RKO (cell line): ENCODE measurements at regions not wholly inside any gene's neighbourhood (a gene's known extent, or its start where the extent isn't known, plus 50 kb on each side); places are given as distances from the start of the nearest gene placed in this dataset.
A peak's percentile ranks its signal among the peaks of the same experiment; 100 is the strongest.
"Not testable (repeated sequence)": the region's sequence is repeated elsewhere in the genome, so short reads cannot be mapped to it uniquely, and the experiment has no call there.

ENCODE experiments used
- DNase-seq: peaks from one replicate; pipeline ENCODE4 v3.0.0-alpha.2; 2016; ENCODE audit warnings: low spot score

GRCh38 chr4:91838181-91838861 lies 465.4 kb upstream of the GRID2 start:
- DNase-seq: no peak

GRCh38 chr4:91840359-91840758 lies 463.4 kb upstream of the GRID2 start:
- DNase-seq: no peak

- DNase-seq: no peak
Measured at GRCh38 chr4:91846233-91846632, 457.5 kb upstream of the GRID2 start.

- no peak for DNase-seq
Measured at GRCh38 chr4:91851456-91851855, 452.3 kb upstream of the GRID2 start.

- DNase-seq: no peak
Measured at GRCh38 chr4:91887926-91888325, 415.8 kb upstream of the GRID2 start.

- not testable (repeated sequence) for DNase-seq
Measured at GRCh38 chr4:91891217-91891616, 412.5 kb upstream of the GRID2 start.

GRCh38 chr4:91894006-91894405 lies 409.8 kb upstream of the GRID2 start:
- no peak for DNase-seq

GRCh38 chr4:91904556-91904955 lies 399.2 kb upstream of the GRID2 start:
- no peak for DNase-seq

- DNase-seq: no peak
Measured at GRCh38 chr4:91909963-91910362, 393.8 kb upstream of the GRID2 start.

GRCh38 chr4:91914176-91914804 lies 389.5 kb upstream of the GRID2 start:
- DNase-seq: no peak

GRCh38 chr4:91916219-91916618 lies 387.5 kb upstream of the GRID2 start:
- DNase-seq: no peak

- no peak for DNase-seq
Measured at GRCh38 chr4:91924625-91925024, 379.1 kb upstream of the GRID2 start.

GRCh38 chr4:91935217-91935616 lies 368.5 kb upstream of the GRID2 start:
- no peak for DNase-seq

GRCh38 chr4:91936311-91936710 lies 367.5 kb upstream of the GRID2 start:
- DNase-seq: no peak

GRCh38 chr4:91957963-91958362 lies 345.8 kb upstream of the GRID2 start:
- no peak for DNase-seq

GRCh38 chr4:91958596-91958995 lies 345.2 kb upstream of the GRID2 start:
- DNase-seq: no peak

- no peak for DNase-seq
Measured at GRCh38 chr4:91961504-91961903, 342.3 kb upstream of the GRID2 start.

GRCh38 chr4:91963486-91963885 lies 340.3 kb upstream of the GRID2 start:
- DNase-seq: peak; percentile 78

GRCh38 chr4:91965166-91965565 lies 338.6 kb upstream of the GRID2 start:
- DNase-seq: no peak

GRCh38 chr4:91973479-91974153 lies 330.1 kb upstream of the GRID2 start:
- no peak for DNase-seq

GRCh38 chr4:91984466-91984865 lies 319.3 kb upstream of the GRID2 start:
- no peak for DNase-seq

- no peak for DNase-seq
Measured at GRCh38 chr4:91989914-91990313, 313.9 kb upstream of the GRID2 start.

- no peak for DNase-seq
Measured at GRCh38 chr4:91990726-91991125, 313.0 kb upstream of the GRID2 start.
